NB4 (cell line): ENCODE measurements at regions not wholly inside any gene's neighbourhood (a gene's known extent, or its start where the extent isn't known, plus 50 kb on each side); places are given as distances from the start of the nearest gene placed in this dataset.

Source experiments
- CTCF ChIP-seq: IDR thresholded peaks from one replicate; pipeline ENCODE4 v1.5.1; 2012; ENCODE audit warnings: low read depth, low read length
- MAX ChIP-seq: IDR thresholded peaks from 2 replicates; pipeline ENCODE4 v1.6.1; 2011; ENCODE audit warnings: low read depth, low read length
- MYC ChIP-seq: IDR thresholded peaks from 2 replicates; pipeline ENCODE4 v1.6.1; 2011; ENCODE audit warnings: low read depth, low read length
- POLR2A ChIP-seq: IDR thresholded peaks from 2 replicates; pipeline ENCODE4 v1.6.1; 2011; ENCODE audit warnings: mild to moderate bottlenecking; ENCODE audit not compliant: insufficient read length; ENCODE audit errors: extremely low read depth

- TF ChIP-seq CTCF = no peak
- no peak for TF ChIP-seq POLR2A
- TF ChIP-seq MAX = no peak
- TF ChIP-seq MYC = no peak
These were observed 173.7 kb downstream of the PHF2 start for GRCh38 chr9:93750045-93750444.
